Colonic mucosa (tissue), 4 donors: ENCODE measurements at regions not wholly inside any gene's neighbourhood (a gene's known extent, or its start where the extent isn't known, plus 50 kb on each side); places are given as distances from the start of the nearest gene placed in this dataset.
"Not testable (repeated sequence)": the region's sequence is repeated elsewhere in the genome, so short reads cannot be mapped to it uniquely, and the experiment has no call there.

Experiments used
- DNase-seq: peaks from one replicate; pipeline ENCODE4 v3.0.0-alpha.2; 2020
- H3K27ac ChIP-seq: fragments of 200-600 bp; one replicate; pipeline ENCODE4 v1.8.0; 2021
- H3K27me3 ChIP-seq: fragments of 200-600 bp; one replicate; pipeline ENCODE4 v1.8.0; 2021
- H3K36me3 ChIP-seq: fragments of 200-600 bp; one replicate; pipeline ENCODE4 v1.8.0; 2021
- H3K4me1 ChIP-seq: fragments of 200-600 bp; one replicate; pipeline ENCODE4 v1.8.0; 2021; ENCODE audit warnings: mild to moderate bottlenecking
- H3K4me3 ChIP-seq: fragments of 200-600 bp; one replicate; pipeline ENCODE4 v1.8.0; 2021
- H3K9ac ChIP-seq, 2 donors: one replicate each; pipeline ENCODE4 v1.7.0; 2013; ENCODE audit warnings: control low read depth in 2 of 2, low read depth in 2 of 2, low read length in 2 of 2
- H3K9me3 ChIP-seq: fragments of 200-600 bp; one replicate; pipeline ENCODE4 v1.8.0; 2021
- intact Hi-C: fragments of 100-400 bp; cut with DNase I; formaldehyde crosslinking; loops from one replicate; pipeline ENCODE4 v1.14.1; 2022
- TF ChIP-seq, protein P1 (sequence below): fragments of 200-600 bp; IDR thresholded peaks from one replicate; pipeline ENCODE4 v1.8.0; 2022; ENCODE audit warnings: antibody characterized with exemption, mild to moderate bottlenecking
- donor health status: healthy.
- donor health status: DM: no; HTN: no; CAD: no.
- donor health status: DM: no; HTN: no; CAD: no.

GRCh38 chr3:87437765-87438164, 161.4 kb upstream of the POU1F1 start:
- DNase-seq = no peak
- Histone ChIP-seq H3K27me3 (no peaks in the 10 kb centered on the region), H3K9me3 (no peaks in the 10 kb centered on the region)

DNA sequence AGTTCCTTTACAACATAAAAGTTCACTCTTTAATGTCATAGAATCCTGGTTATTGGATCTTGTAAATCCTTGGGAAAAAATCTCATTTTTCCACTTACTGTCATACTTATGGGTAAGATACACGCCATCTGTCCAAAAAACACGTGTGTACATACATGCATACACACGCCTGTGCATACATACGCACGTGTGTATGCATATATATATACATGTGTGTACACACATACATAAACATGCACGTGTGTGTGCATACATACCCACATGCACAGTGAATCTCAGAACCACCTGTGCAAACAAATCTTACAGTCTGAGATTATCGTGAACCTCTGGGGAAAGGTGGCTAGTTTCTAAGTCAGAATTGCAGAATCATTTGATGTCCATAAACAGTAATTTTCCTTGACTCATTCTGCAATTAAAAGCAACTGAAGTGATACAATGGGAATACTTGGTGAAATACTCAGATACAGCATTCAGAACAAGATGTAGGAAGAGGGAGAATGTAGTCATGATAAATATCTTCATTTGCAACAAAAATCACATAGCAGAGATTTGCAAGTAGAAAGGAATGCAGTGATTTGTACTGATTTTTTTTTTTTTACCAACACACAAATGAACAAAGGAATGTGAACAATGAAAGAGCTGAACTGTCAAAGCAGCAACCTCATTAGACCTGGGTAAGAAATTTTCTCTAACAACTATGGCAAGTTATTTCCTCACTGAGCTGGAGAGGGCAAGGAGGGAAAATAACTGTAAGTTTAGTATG, 160.6 kb upstream of the POU1F1 start:
- no peak overlapping the region for H3K4me3 ChIP-seq
- DNase-seq = no peak
- no peaks in the 10 kb centered on the region for H3K9me3 ChIP-seq
- intact Hi-C loops = no loop called here
- no peaks in the 10 kb centered on the region for H3K4me1 ChIP-seq
- H3K27me3 ChIP-seq = no peaks in the 10 kb centered on the region
- H3K9ac ChIP-seq = no peak overlapping the region
- TF ChIP-seq, protein P1, sequence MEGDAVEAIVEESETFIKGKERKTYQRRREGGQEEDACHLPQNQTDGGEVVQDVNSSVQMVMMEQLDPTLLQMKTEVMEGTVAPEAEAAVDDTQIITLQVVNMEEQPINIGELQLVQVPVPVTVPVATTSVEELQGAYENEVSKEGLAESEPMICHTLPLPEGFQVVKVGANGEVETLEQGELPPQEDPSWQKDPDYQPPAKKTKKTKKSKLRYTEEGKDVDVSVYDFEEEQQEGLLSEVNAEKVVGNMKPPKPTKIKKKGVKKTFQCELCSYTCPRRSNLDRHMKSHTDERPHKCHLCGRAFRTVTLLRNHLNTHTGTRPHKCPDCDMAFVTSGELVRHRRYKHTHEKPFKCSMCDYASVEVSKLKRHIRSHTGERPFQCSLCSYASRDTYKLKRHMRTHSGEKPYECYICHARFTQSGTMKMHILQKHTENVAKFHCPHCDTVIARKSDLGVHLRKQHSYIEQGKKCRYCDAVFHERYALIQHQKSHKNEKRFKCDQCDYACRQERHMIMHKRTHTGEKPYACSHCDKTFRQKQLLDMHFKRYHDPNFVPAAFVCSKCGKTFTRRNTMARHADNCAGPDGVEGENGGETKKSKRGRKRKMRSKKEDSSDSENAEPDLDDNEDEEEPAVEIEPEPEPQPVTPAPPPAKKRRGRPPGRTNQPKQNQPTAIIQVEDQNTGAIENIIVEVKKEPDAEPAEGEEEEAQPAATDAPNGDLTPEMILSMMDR = no peak
- H3K27ac ChIP-seq = no peak overlapping the region
- H3K36me3 ChIP-seq = no peaks in the 10 kb centered on the region

More at GRCh38 chr3:87437765-87438164, 161.4 kb upstream of the POU1F1 start:
- Histone ChIP-seq H3K9ac (no peak overlapping the region), H3K4me1 (no peaks in the 10 kb centered on the region), H3K36me3 (no peaks in the 10 kb centered on the region), H3K4me3 (no peak overlapping the region), H3K27ac (no peak overlapping the region)
- TF ChIP-seq, protein P1 = no peak
- intact Hi-C loops = no loop called here

GRCh38 chr3:87435926-87436620, 159.7 kb upstream of the POU1F1 start:
- TF ChIP-seq, protein P1 = no peak

DNA sequence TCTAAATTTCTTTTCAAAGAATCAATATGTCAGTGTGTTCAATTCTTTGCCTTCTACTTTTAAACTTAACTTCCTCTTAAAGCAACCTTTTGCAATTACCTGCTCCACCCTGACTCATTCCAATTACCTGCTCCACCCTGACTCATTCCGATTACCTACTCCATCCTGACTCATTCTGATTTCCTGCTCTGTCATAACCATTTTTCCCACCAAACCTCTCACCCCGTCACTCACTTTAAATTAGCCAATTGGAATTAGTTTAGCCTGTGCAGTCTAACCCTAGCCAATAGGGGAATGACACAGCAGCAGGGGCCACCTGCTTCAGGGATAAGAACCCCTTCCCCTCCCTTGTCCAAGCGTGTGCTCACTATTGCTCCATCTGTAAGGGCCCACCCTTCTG, 157.1 kb upstream of the POU1F1 start:
- H3K4me3 ChIP-seq, H3K9me3 ChIP-seq, DNase-seq, H3K36me3 ChIP-seq, H3K27ac ChIP-seq, H3K9ac ChIP-seq, intact Hi-C loops, H3K4me1 ChIP-seq, H3K27me3 ChIP-seq: not testable (repeated sequence)

More at GRCh38 chr3:87435926-87436620, 159.7 kb upstream of the POU1F1 start:
- intact Hi-C loops = no loop called here
- Histone ChIP-seq H3K27ac (no peak overlapping the region), H3K9me3 (no peaks in the 10 kb centered on the region), H3K36me3 (no peaks in the 10 kb centered on the region), H3K27me3 (no peaks in the 10 kb centered on the region), H3K9ac (no peak overlapping the region), H3K4me3 (no peak overlapping the region), H3K4me1 (no peaks in the 10 kb centered on the region)
- no peak for DNase-seq

GRCh38 chr3:87426918-87427317, 150.5 kb upstream of the POU1F1 start:
- no peaks in the 10 kb centered on the region for H3K4me1 ChIP-seq
- no peaks in the 10 kb centered on the region for H3K36me3 ChIP-seq
- TF ChIP-seq, protein P1 = no peak
- intact Hi-C loops = no loop called here
- DNase-seq = no peak
- no peak overlapping the region for H3K9ac ChIP-seq
- no peak overlapping the region for H3K27ac ChIP-seq
- H3K27me3 ChIP-seq = no peaks in the 10 kb centered on the region
- no peaks in the 10 kb centered on the region for H3K9me3 ChIP-seq
- no peak overlapping the region for H3K4me3 ChIP-seq

DNA sequence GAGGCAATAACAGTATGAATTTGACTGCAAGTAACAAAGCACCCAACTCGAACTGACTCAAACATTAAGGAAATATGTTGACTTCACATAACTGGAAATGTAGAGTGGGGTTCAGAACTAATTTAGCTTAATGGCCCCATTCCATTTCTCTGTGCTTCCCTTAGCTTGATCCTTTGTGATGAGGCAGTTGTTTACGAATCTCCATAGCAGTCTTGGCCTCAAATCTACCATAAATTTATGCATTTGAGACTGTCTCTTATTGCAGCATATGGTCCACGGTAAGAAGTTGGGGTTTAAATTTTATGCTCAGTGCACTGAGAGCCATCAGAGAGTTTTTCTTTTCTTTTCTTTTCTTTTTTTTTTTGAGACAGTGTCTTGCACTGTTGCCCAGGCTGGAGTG, 148.7 kb upstream of the POU1F1 start:
- intact Hi-C loops = no loop called here
- TF ChIP-seq, protein P1 = no peak
- Histone ChIP-seq H3K4me3 (no peak overlapping the region), H3K36me3 (no peaks in the 10 kb centered on the region), H3K9ac (no peak overlapping the region), H3K27ac (no peak overlapping the region), H3K9me3 (no peaks in the 10 kb centered on the region), H3K27me3 (no peaks in the 10 kb centered on the region), H3K4me1 (no peaks in the 10 kb centered on the region)
- no peak for DNase-seq
